WTC11 (cell line): ENCODE measurements at regions not wholly inside any gene's neighbourhood (a gene's known extent, or its start where the extent isn't known, plus 50 kb on each side); places are given as distances from the start of the nearest gene placed in this dataset.

ENCODE experiments used
- ATAC-seq: fragments of 200-7000 bp; cut with Tn5 transposase; 2 replicates; pipeline ENCODE4 v1.10.0; 2021; ENCODE audit warnings: mild to moderate bottlenecking, moderate library complexity
- CTCF ChIA-PET: fragments of 300-600 bp; sonication (Branson Sonifier 250); formaldehyde crosslinking; loops from one replicate; lab custom pipeline; 2021; ENCODE audit warnings: antibody characterized with exemption; lab: Charles Lee
- POLR2A ChIA-PET: fragments of 350-600 bp; sonication (Branson Sonifier 250); formaldehyde crosslinking; loops from one replicate; lab custom pipeline; 2021; ENCODE audit warnings: antibody characterized with exemption; lab: Charles Lee
- DNase-seq: peaks from one replicate; pipeline ENCODE4 v3.0.0; 2021; ENCODE audit warnings: low spot score
- H3K27ac Mint-ChIP-seq: 2 replicates; pipeline ENCODE4 v1.8.0; 2021; ENCODE audit warnings: mixed read lengths
- H3K27me3 Mint-ChIP-seq: 2 replicates; pipeline ENCODE4 v1.8.0; 2021; ENCODE audit warnings: low read depth, mild to moderate bottlenecking, moderate library complexity, mixed read lengths
- H3K36me3 Mint-ChIP-seq: 2 replicates; pipeline ENCODE4 v1.8.0; 2021; ENCODE audit warnings: mixed read lengths
- H3K4me1 Mint-ChIP-seq: 2 replicates; pipeline ENCODE4 v1.8.0; 2022; ENCODE audit warnings: mixed read lengths
- H3K4me3 Mint-ChIP-seq: 2 replicates; pipeline ENCODE4 v1.8.0; 2021; ENCODE audit warnings: mild to moderate bottlenecking, moderate library complexity, mixed read lengths
- H3K9me3 Mint-ChIP-seq: 2 replicates; pipeline ENCODE4 v1.8.0; 2021; ENCODE audit warnings: mixed read lengths
- AR ChIP-seq: fragments of 250-450 bp; sonication (Bioruptor Pico); IDR thresholded peaks from 2 replicates; pipeline ENCODE4 v1.9.0; 2021; ENCODE audit warnings: mild to moderate bottlenecking
- ATF1 ChIP-seq: sonication (generic); formaldehyde crosslinking; IDR thresholded peaks from 2 replicates; pipeline ENCODE4 v1.8.1; 2023; ENCODE audit warnings: mild to moderate bottlenecking, moderate library complexity, missing genetic modification reagents
- CBFB ChIP-seq: sonication (generic); formaldehyde crosslinking; IDR thresholded peaks from 2 replicates; pipeline ENCODE4 v1.8.1; 2022; ENCODE audit warnings: mild to moderate bottlenecking, low read depth, missing genetic modification reagents
- CDX4 ChIP-seq: fragments of 250-450 bp; sonication (Bioruptor Pico); IDR thresholded peaks from 2 replicates; pipeline ENCODE4 v1.9.0; 2021; ENCODE audit warnings: moderate library complexity, mild to moderate bottlenecking, inconsistent platforms, borderline replicate concordance
- ESRRA ChIP-seq: sonication (generic); formaldehyde crosslinking; IDR thresholded peaks from 2 replicates; pipeline ENCODE4 v1.8.1; 2022; ENCODE audit warnings: mild to moderate bottlenecking, missing genetic modification reagents, borderline replicate concordance
- FOXP1 ChIP-seq: sonication (generic); formaldehyde crosslinking; IDR thresholded peaks from 2 replicates; pipeline ENCODE4 v1.8.0; 2022; ENCODE audit warnings: missing genetic modification reagents, mild to moderate bottlenecking, moderate library complexity, borderline replicate concordance
- GTF2I ChIP-seq: fragments of 250-450 bp; sonication (Bioruptor Pico); conservative IDR thresholded peaks from 2 replicates; pipeline ENCODE4 v1.4.0; 2021; ENCODE audit warnings: mild to moderate bottlenecking
- IRF2 ChIP-seq: sonication (generic); formaldehyde crosslinking; IDR thresholded peaks from 2 replicates; pipeline ENCODE4 v1.8.0; 2022; ENCODE audit warnings: low read depth, missing genetic modification reagents, borderline replicate concordance
- KAT7 ChIP-seq: sonication (generic); formaldehyde crosslinking; IDR thresholded peaks from 2 replicates; pipeline ENCODE4 v1.8.1; 2023; ENCODE audit warnings: missing genetic modification reagents, mild to moderate bottlenecking, borderline replicate concordance
- NR1H2 ChIP-seq: sonication (generic); formaldehyde crosslinking; IDR thresholded peaks from 2 replicates; pipeline ENCODE4 v1.9.0; 2021; ENCODE audit warnings: mild to moderate bottlenecking, moderate library complexity, missing genetic modification reagents
- NR2C2 ChIP-seq: sonication (generic); formaldehyde crosslinking; IDR thresholded peaks from 2 replicates; pipeline ENCODE4 v1.8.0; 2022; ENCODE audit warnings: mild to moderate bottlenecking, missing genetic modification reagents
- SOX15 ChIP-seq: fragments of 250-450 bp; sonication (Bioruptor Pico); IDR thresholded peaks from 2 replicates; pipeline ENCODE4 v1.9.0; 2021; ENCODE audit warnings: mild to moderate bottlenecking
- TEAD4 ChIP-seq: sonication (generic); formaldehyde crosslinking; IDR thresholded peaks from 2 replicates; pipeline ENCODE4 v1.8.0; 2022; ENCODE audit warnings: mild to moderate bottlenecking, missing genetic modification reagents
- ZBTB21 ChIP-seq: sonication (generic); formaldehyde crosslinking; IDR thresholded peaks from 2 replicates; pipeline ENCODE4 v1.8.1; 2023; ENCODE audit warnings: mild to moderate bottlenecking, missing genetic modification reagents, borderline replicate concordance
- ZNF121 ChIP-seq: sonication (generic); formaldehyde crosslinking; IDR thresholded peaks from 2 replicates; pipeline ENCODE4 v1.8.0; 2023; ENCODE audit warnings: missing genetic modification reagents
- TF ChIP-seq, protein P1 (sequence below): sonication (generic); formaldehyde crosslinking; IDR thresholded peaks from 2 replicates; pipeline ENCODE4 v1.8.0; 2022; ENCODE audit warnings: mild to moderate bottlenecking, missing genetic modification reagents
- TF ChIP-seq, protein P2 (sequence below): sonication (generic); formaldehyde crosslinking; conservative IDR thresholded peaks from 2 replicates; pipeline ENCODE4 v1.8.1; 2022; ENCODE audit warnings: mild to moderate bottlenecking, missing genetic modification reagents
- TF ChIP-seq, protein P3 (sequence below): sonication (generic); formaldehyde crosslinking; IDR thresholded peaks from 2 replicates; pipeline ENCODE4 v1.8.0; 2022; ENCODE audit warnings: mild to moderate bottlenecking, missing genetic modification reagents
- TF ChIP-seq, protein P4 (sequence below): sonication (generic); formaldehyde crosslinking; IDR thresholded peaks from 2 replicates; pipeline ENCODE4 v1.8.1; 2023; ENCODE audit warnings: mild to moderate bottlenecking, moderate library complexity, missing genetic modification reagents

DNA sequence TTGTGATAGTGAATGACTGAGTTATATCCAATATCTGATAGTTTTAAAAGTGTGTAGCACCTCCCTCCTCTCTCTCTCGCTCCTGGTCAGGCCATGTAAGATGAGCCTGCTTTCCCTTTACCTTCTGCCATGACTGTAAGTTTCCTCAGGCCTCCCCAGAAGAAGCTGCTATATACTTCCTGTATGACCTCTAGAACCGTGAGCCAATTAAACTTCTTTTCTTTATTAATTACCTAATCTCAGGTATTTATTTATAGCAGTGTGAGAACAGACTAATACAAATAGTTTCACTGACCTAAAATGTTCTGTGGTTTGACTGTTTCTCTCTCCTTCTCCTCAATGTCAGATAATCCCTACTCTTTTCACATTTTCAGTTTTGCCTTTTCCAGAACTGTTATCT, 321.3 kb upstream of the MBL2 start (continued):
- TF ChIP-seq, protein P1, sequence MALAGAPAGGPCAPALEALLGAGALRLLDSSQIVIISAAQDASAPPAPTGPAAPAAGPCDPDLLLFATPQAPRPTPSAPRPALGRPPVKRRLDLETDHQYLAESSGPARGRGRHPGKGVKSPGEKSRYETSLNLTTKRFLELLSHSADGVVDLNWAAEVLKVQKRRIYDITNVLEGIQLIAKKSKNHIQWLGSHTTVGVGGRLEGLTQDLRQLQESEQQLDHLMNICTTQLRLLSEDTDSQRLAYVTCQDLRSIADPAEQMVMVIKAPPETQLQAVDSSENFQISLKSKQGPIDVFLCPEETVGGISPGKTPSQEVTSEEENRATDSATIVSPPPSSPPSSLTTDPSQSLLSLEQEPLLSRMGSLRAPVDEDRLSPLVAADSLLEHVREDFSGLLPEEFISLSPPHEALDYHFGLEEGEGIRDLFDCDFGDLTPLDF (CRISPR knock-in tag): no peak
- TF ChIP-seq ZBTB21 (CRISPR knock-in tag) (no peak), AR (no peak), CDX4 (CRISPR knock-in tag) (no peak), CBFB (CRISPR knock-in tag) (no peak), KAT7 (CRISPR knock-in tag) (no peak), TEAD4 (CRISPR knock-in tag) (no peak)
- TF ChIP-seq, protein P2, sequence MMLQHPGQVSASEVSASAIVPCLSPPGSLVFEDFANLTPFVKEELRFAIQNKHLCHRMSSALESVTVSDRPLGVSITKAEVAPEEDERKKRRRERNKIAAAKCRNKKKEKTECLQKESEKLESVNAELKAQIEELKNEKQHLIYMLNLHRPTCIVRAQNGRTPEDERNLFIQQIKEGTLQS (CRISPR knock-in tag): no peak

GRCh38 chr10:53091574-53091973, 319.0 kb upstream of the MBL2 start:
- Mint-ChIP-seq H3K4me1 (peaks cover 3% of the 10 kb centered on the region; the same call in 1 of the 2 replicates), H3K27me3 (no peaks in the 10 kb centered on the region), H3K36me3 (peaks cover 14% of the 10 kb centered on the region), H3K4me3 (no peak overlapping the region), H3K9me3 (peaks cover 22% of the 10 kb centered on the region), H3K27ac (no peak overlapping the region)
- CTCF ChIA-PET: no interaction called here
- TF ChIP-seq FOXP1: no peak
- no peak for ATAC-seq
- DNase-seq: no peak
- POLR2A ChIA-PET: no interaction called here

DNA sequence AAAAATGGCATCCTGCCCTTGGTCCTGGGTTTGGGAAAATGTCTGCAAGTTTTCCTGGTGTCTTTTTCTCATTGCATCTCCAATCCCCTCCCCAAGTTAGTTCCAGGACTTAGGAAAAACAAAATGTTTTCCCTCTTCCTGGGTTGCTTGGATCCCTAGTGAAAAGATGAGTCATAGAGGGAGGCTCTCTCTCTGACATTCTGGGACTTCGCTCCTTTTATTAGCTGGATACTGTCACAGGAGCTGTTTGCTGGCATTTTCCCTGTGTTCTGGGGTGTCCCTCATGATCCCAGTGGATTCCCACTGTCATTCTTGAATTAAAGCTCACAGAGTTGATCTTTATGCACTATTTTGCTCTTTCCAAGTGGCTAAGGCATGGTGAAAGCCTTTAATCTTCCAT, 316.4 kb upstream of the MBL2 start:
- no peak overlapping the region for H3K4me3 Mint-ChIP-seq
- no peak for ATAC-seq
- H3K9me3 Mint-ChIP-seq: peaks cover 21% of the 10 kb centered on the region
- no peak for DNase-seq
- POLR2A ChIA-PET: no interaction called here
- no peaks in the 10 kb centered on the region for H3K27me3 Mint-ChIP-seq
- TF ChIP-seq NR1H2 (no peak), FOXP1 (no peak), SOX15 (CRISPR knock-in tag) (no peak), IRF2 (CRISPR knock-in tag) (no peak), NR2C2 (CRISPR knock-in tag) (no peak), ZNF121 (CRISPR knock-in tag) (no peak), ATF1 (CRISPR knock-in tag) (no peak), GTF2I (CRISPR knock-in tag) (no peak), ESRRA (no peak)
- TF ChIP-seq, protein P3, sequence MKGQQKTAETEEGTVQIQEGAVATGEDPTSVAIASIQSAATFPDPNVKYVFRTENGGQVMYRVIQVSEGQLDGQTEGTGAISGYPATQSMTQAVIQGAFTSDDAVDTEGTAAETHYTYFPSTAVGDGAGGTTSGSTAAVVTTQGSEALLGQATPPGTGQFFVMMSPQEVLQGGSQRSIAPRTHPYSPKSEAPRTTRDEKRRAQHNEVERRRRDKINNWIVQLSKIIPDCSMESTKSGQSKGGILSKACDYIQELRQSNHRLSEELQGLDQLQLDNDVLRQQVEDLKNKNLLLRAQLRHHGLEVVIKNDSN (CRISPR knock-in tag): no peak
- TF ChIP-seq, protein P4, sequence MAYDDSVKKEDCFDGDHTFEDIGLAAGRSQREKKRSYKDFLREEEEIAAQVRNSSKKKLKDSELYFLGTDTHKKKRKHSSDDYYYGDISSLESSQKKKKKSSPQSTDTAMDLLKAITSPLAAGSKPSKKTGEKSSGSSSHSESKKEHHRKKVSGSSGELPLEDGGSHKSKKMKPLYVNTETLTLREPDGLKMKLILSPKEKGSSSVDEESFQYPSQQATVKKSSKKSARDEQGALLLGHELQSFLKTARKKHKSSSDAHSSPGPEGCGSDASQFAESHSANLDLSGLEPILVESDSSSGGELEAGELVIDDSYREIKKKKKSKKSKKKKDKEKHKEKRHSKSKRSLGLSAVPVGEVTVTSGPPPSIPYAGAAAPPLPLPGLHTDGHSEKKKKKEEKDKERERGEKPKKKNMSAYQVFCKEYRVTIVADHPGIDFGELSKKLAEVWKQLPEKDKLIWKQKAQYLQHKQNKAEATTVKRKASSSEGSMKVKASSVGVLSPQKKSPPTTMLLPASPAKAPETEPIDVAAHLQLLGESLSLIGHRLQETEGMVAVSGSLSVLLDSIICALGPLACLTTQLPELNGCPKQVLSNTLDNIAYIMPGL (CRISPR knock-in tag): no peak
- TF ChIP-seq, all 79 proteins: peak for 0
- CTCF ChIA-PET: no interaction called here
- no peaks in the 10 kb centered on the region for H3K4me1 Mint-ChIP-seq
- no peak overlapping the region for H3K27ac Mint-ChIP-seq
- H3K36me3 Mint-ChIP-seq: peaks cover 6% of the 10 kb centered on the region
